ENCODE measurements at regions not wholly inside any gene's neighbourhood (a gene's known extent, or its start where the extent isn't known, plus 50 kb on each side); places are given as distances from the start of the nearest gene placed in this dataset.
A peak's percentile ranks its signal among the peaks of the same experiment; 100 is the strongest.

DNA sequence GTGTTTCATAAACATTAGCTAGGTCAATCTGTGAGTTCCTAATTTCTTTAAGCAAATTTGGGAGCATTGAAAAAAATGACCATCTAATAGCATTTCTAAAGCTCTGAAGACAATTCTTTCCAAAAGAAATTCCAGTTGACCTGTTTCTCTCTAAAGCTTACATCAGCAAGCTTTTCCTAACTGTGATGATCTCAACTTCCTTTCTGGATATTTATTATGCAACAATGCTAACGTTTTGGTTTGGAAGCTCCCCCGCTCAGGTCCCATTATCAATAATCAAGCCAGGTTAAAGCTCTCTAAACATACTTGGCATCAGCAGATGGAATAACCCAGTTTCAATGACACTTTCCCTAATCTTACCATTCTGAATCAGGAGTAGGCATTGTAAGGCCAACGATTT, 196.3 kb upstream of the TANK start:
- H3K27me3 ChIP-seq (replicated peaks; ENCODE audit: control insufficient read depth, insufficient read depth, low read length): no peaks in the 10 kb centered on the region
- intact Hi-C loops (cut with micrococcal nuclease; ENCODE audit: unreplicated experiment): no loop called here
- ChIA-PET POLR2A (no interaction called here), CTCF (no interaction called here)
- no peak overlapping the region for H3K4me3 ChIP-seq (ENCODE audit: low read depth, low read length)
- peaks cover 5% of the 10 kb centered on the region for H3K9me3 Mint-ChIP-seq (ENCODE audit: unreplicated experiment)
- H3K4me1 ChIP-seq: no peaks in the 10 kb centered on the region
- H3K27me3 Mint-ChIP-seq (ENCODE audit: insufficient read depth, unreplicated experiment): no peaks in the 10 kb centered on the region
- H3K36me3 Mint-ChIP-seq (ENCODE audit: insufficient read depth, unreplicated experiment): no peaks in the 10 kb centered on the region
- BruUV-seq (replicated peaks): no TSS peak
- no peaks in the 10 kb centered on the region for H3K9me3 ChIP-seq
- no peak for DNase-seq
- no peak overlapping the region for H3K27ac Mint-ChIP-seq (ENCODE audit: unreplicated experiment)
- TF ChIP-seq, protein P1, sequence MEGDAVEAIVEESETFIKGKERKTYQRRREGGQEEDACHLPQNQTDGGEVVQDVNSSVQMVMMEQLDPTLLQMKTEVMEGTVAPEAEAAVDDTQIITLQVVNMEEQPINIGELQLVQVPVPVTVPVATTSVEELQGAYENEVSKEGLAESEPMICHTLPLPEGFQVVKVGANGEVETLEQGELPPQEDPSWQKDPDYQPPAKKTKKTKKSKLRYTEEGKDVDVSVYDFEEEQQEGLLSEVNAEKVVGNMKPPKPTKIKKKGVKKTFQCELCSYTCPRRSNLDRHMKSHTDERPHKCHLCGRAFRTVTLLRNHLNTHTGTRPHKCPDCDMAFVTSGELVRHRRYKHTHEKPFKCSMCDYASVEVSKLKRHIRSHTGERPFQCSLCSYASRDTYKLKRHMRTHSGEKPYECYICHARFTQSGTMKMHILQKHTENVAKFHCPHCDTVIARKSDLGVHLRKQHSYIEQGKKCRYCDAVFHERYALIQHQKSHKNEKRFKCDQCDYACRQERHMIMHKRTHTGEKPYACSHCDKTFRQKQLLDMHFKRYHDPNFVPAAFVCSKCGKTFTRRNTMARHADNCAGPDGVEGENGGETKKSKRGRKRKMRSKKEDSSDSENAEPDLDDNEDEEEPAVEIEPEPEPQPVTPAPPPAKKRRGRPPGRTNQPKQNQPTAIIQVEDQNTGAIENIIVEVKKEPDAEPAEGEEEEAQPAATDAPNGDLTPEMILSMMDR (IDR thresholded peaks at IDR 0.05; ENCODE audit: insufficient read depth in 1 of 2, low read depth in 1 of 2, low read length in 1 of 2, severe bottlenecking in 1 of 2, unreplicated experiment in 1 of 2): no peak
- H3K4me3 Mint-ChIP-seq (ENCODE audit: unreplicated experiment): no peak overlapping the region
- peaks cover 6% of the 10 kb centered on the region for H3K4me1 Mint-ChIP-seq (ENCODE audit: low read depth, unreplicated experiment)
- H3K36me3 ChIP-seq (ENCODE audit: control insufficient read depth, insufficient read depth, low read length): no peaks in the 10 kb centered on the region

DNA sequence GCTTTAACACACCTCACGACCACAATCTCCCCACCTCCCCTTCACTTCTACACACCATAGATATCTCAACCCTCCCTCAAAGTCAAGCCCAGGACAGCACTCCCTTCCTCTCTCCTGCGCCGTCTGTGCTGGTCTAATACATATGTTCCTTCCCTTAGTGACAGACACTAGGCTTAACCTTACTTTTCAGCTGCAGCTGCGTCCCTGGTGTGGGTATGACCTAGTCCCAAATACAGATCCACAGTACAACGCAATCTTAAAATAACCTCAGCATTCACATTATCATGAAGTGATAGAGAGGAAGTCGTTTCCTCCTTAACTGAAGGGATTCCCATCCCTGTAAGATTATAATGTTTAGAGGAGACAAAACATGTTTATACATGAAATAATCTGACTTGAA, 192.7 kb upstream of the TANK start:
- DNase-seq: no peak
- H3K4me3 ChIP-seq (ENCODE audit: low read depth, low read length): no peak overlapping the region
- Mint-ChIP-seq H3K36me3 (ENCODE audit: insufficient read depth, unreplicated experiment) (no peaks in the 10 kb centered on the region), H3K4me1 (ENCODE audit: low read depth, unreplicated experiment) (no peaks in the 10 kb centered on the region), H3K27ac (ENCODE audit: unreplicated experiment) (peak overlapping the region; percentile 23), H3K27me3 (ENCODE audit: insufficient read depth, unreplicated experiment) (no peaks in the 10 kb centered on the region), H3K4me3 (ENCODE audit: unreplicated experiment) (no peak overlapping the region), H3K9me3 (ENCODE audit: unreplicated experiment) (no peaks in the 10 kb centered on the region)
- no peaks in the 10 kb centered on the region for H3K4me1 ChIP-seq
- TF ChIP-seq, protein P1 (IDR thresholded peaks at IDR 0.05; ENCODE audit: insufficient read depth in 1 of 2, low read depth in 1 of 2, low read length in 1 of 2, severe bottlenecking in 1 of 2, unreplicated experiment in 1 of 2): no peak
- no peaks in the 10 kb centered on the region for H3K36me3 ChIP-seq (ENCODE audit: control insufficient read depth, insufficient read depth, low read length)
- BruUV-seq (replicated peaks): no TSS peak
- intact Hi-C loops (cut with micrococcal nuclease; ENCODE audit: unreplicated experiment): no loop called here
- peaks cover 3% of the 10 kb centered on the region for H3K9me3 ChIP-seq
- CTCF ChIA-PET: no interaction called here
- H3K27me3 ChIP-seq (replicated peaks; ENCODE audit: control insufficient read depth, insufficient read depth, low read length): no peaks in the 10 kb centered on the region
- POLR2A ChIA-PET: no interaction called here

DNA sequence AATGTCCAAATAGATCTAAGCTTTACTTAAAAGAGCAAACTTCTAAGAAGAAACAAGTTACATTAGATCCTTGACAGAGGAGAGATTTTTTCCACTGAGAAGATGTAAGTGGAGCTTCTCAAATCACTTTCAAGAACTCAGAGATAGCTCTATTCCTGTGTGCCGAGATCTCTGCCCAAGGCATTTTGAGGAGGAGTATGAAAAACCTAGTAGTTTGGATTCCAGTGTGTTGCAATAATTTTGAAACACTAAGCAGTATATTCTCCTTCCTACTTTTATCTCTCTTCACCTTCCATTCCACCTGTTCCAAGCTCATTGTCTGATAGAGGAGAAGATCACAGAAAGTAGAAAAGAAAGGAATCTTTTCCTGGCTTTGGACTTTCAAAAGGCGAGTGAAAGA, 192.0 kb upstream of the TANK start:
- Histone ChIP-seq H3K9me3 (peaks cover 3% of the 10 kb centered on the region), H3K36me3 (ENCODE audit: control insufficient read depth, insufficient read depth, low read length) (no peaks in the 10 kb centered on the region), H3K4me3 (ENCODE audit: low read depth, low read length) (no peak overlapping the region), H3K4me1 (no peaks in the 10 kb centered on the region), H3K27me3 (replicated peaks; ENCODE audit: control insufficient read depth, insufficient read depth, low read length) (no peaks in the 10 kb centered on the region)
- Mint-ChIP-seq H3K27me3 (ENCODE audit: insufficient read depth, unreplicated experiment) (no peaks in the 10 kb centered on the region), H3K27ac (ENCODE audit: unreplicated experiment) (peak overlapping the region; percentile 23), H3K36me3 (ENCODE audit: insufficient read depth, unreplicated experiment) (no peaks in the 10 kb centered on the region), H3K9me3 (ENCODE audit: unreplicated experiment) (no peaks in the 10 kb centered on the region), H3K4me3 (ENCODE audit: unreplicated experiment) (no peak overlapping the region), H3K4me1 (ENCODE audit: low read depth, unreplicated experiment) (no peaks in the 10 kb centered on the region)
- CTCF ChIA-PET: no interaction called here
- DNase-seq: no peak
- intact Hi-C loops (cut with micrococcal nuclease; ENCODE audit: unreplicated experiment): no loop called here
- no TSS peak for BruUV-seq (replicated peaks)
- POLR2A ChIA-PET: no interaction called here
- TF ChIP-seq, protein P1 (IDR thresholded peaks at IDR 0.05; ENCODE audit: insufficient read depth in 1 of 2, low read depth in 1 of 2, low read length in 1 of 2, severe bottlenecking in 1 of 2, unreplicated experiment in 1 of 2): no peak
